Neural progenitor cell (in vitro differentiated cells): ENCODE measurements at regions not wholly inside any gene's neighbourhood (a gene's known extent, or its start where the extent isn't known, plus 50 kb on each side); places are given as distances from the start of the nearest gene placed in this dataset.

ENCODE experiments used
- EZH2 ChIP-seq: fragments of 200-600 bp; sonication (generic); IDR thresholded peaks from 2 replicates; pipeline ENCODE4 v1.6.1; 2017; ENCODE audit warnings: antibody characterized with exemption, mild to moderate bottlenecking, moderate library complexity
- TF ChIP-seq, protein P1 (sequence below): fragments of 200-600 bp; sonication (generic); IDR thresholded peaks from 2 replicates; pipeline ENCODE4 v1.5.1; 2017; ENCODE audit warnings: antibody characterized with exemption, mild to moderate bottlenecking

DNA sequence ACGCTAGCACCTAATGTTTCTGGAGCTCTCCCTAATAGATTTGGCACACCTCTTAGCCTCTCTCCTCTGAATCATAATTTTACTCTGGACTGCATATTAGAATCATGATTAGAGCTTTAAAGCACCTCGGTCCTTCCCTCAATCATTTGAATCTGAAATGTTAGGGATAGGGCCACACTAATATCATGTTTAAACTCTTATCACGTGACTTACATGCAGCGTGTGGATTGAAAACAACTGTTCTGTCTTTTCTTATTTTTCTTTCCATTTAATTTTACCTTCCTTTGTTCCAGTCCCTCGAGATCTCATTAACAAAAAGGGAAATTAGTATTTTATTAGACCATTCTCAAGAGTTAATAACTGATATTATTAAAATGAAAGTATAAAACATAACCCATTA lies 762.5 kb upstream of the FLRT2 start:
- TF ChIP-seq, protein P1, sequence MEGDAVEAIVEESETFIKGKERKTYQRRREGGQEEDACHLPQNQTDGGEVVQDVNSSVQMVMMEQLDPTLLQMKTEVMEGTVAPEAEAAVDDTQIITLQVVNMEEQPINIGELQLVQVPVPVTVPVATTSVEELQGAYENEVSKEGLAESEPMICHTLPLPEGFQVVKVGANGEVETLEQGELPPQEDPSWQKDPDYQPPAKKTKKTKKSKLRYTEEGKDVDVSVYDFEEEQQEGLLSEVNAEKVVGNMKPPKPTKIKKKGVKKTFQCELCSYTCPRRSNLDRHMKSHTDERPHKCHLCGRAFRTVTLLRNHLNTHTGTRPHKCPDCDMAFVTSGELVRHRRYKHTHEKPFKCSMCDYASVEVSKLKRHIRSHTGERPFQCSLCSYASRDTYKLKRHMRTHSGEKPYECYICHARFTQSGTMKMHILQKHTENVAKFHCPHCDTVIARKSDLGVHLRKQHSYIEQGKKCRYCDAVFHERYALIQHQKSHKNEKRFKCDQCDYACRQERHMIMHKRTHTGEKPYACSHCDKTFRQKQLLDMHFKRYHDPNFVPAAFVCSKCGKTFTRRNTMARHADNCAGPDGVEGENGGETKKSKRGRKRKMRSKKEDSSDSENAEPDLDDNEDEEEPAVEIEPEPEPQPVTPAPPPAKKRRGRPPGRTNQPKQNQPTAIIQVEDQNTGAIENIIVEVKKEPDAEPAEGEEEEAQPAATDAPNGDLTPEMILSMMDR, result no peak
- TF ChIP-seq EZH2, result no peak
